Stomach (tissue), 8 donors: ENCODE measurements at regions not wholly inside any gene's neighbourhood (a gene's known extent, or its start where the extent isn't known, plus 50 kb on each side); places are given as distances from the start of the nearest gene placed in this dataset.

Experiments
- DNase-seq, 2 donors: peaks; one replicate each; pipeline versions ENCODE4 v3.0.0 to v3.0.0-alpha.2; 2013 to 2019
- H3K27ac ChIP-seq, 5 donors: fragments of 200-600 bp in 4 of 5; sonication (generic) in 4 of 5; one replicate each; pipeline ENCODE4 v1.5.1; 2013 to 2019; ENCODE audit warnings: mild to moderate bottlenecking in 1 of 5, moderate library complexity in 1 of 5
- H3K27me3 ChIP-seq, 3 donors: fragments of 200-600 bp; sonication (generic); one replicate each; pipeline ENCODE4 v1.5.1; 2017 to 2019; ENCODE audit warnings: mixed run types in 1 of 3
- H3K36me3 ChIP-seq, 4 donors: fragments of 200-600 bp; sonication (generic); 1 replicate in 3 of 4; 2 replicates in 1 of 4; pipeline ENCODE4 v1.5.1; 2016 to 2019
- H3K4me1 ChIP-seq, 4 donors: fragments of 200-600 bp; sonication (generic); one replicate each; pipeline ENCODE4 v1.5.1; 2016 to 2019
- H3K4me3 ChIP-seq, 4 donors: fragments of 200-600 bp; sonication (generic) in 3 of 4; one replicate each; pipeline ENCODE4 v1.5.1; 2016 to 2019; ENCODE audit warnings: mild to moderate bottlenecking in 1 of 4
- H3K9me3 ChIP-seq, 4 donors: fragments of 200-600 bp; sonication (generic); one replicate each; pipeline ENCODE4 v1.5.1; 2016 to 2019
- CTCF ChIP-seq, 7 experiments: fragments of 450-650 bp in 4 of 7; fragments of 200-600 bp in 3 of 7; sonication (generic) in 3 of 7; IDR thresholded peaks; one replicate each; pipeline ENCODE4 v1.5.1; 2016 to 2019; ENCODE audit warnings: antibody characterized with exemption in 7 of 7, control low read depth in 2 of 7, mild to moderate bottlenecking in 1 of 7
- EP300 ChIP-seq: sonication (generic); formaldehyde crosslinking; IDR thresholded peaks from one replicate; pipeline ENCODE4 v1.6.1; 2017; ENCODE audit warnings: antibody characterized with exemption
- POLR2A ChIP-seq, 4 donors: fragments of 450-650 bp; IDR thresholded peaks; one replicate each; pipeline ENCODE4 v1.6.1; 2016; ENCODE audit warnings: antibody characterized with exemption in 4 of 4, control low read depth in 2 of 4, mild to moderate bottlenecking in 1 of 4, moderate library complexity in 1 of 4
- POLR2AphosphoS5 ChIP-seq, 3 donors: sonication (generic); formaldehyde crosslinking; IDR thresholded peaks; one replicate each; pipeline ENCODE4 v1.6.1; 2016; ENCODE audit warnings: antibody characterized with exemption in 3 of 3
- WGBS, 5 donors: extraction: QIAGEN DNeasy Blood & Tissue Kit in 3 of 5; methylation state at CpG; one replicate each; pipeline versions ENCODE4 v1.1.5 to v1.1.7; 2013 to 2018; 5-methylcytosine and 5-hydroxymethylcytosine counted together
- intact Hi-C: fragments of 100-400 bp; cut with DNase I; formaldehyde crosslinking; loops from one replicate; pipeline ENCODE4 v1.15.1; 2023; ENCODE audit warnings: low total_unique reads
- donor health status: healthy with polysubstance abuse.
- donor health status: Bipolar disorder and iron deficiency.
- donor health status: healthy.

DNA sequence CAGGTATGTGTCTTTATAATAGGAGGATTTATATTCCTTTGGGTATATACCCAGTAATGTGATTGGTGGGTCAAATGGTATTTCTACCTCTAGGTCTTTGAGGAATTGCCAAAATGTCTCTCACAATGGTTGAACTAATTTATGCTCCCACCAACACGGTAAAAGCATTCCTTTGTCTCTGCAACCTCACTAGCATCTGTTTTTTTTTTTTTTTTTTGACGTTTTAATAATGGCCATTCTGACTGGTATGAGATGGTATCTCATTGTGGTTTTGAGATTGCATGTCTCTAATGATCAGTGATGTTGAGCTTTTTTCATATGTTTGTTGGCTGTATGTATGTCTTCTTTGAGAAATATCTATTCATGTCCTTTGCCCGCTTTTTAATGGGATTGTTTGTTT is 144.9 kb upstream of the RGS17 start:
- no peak for DNase-seq
- Histone ChIP-seq H3K27me3 (no peaks in the 10 kb centered on the region), H3K4me3 (no peak overlapping the region), H3K9me3 (peaks cover 0 to 3% (median 0%) of the 10 kb centered on the region in 4 donors), H3K4me1 (no peaks in the 10 kb centered on the region), H3K36me3 (no peaks in the 10 kb centered on the region), H3K27ac (no peak overlapping the region)
- TF ChIP-seq POLR2AphosphoS5 (IDR thresholded peaks at IDR 0.05) (no peak), EP300 (no peak), CTCF (IDR thresholded peaks at IDR 0.05) (no peak), POLR2A (IDR thresholded peaks at IDR 0.05) (no peak)
- 61 to 87% (median 79%) methylated on average over 3 of the region's 3 CpGs for WGBS, 5 donors
- intact Hi-C loops: no loop called here

GRCh38 chr6:153272201-153272980 is 141.3 kb upstream of the RGS17 start:
- WGBS, 5 donors: 74 to 84% (median 80%) methylated on average over 5 of the region's 5 CpGs
- intact Hi-C loops: no loop called here
- no peak for DNase-seq
- no peak overlapping the region for H3K27ac ChIP-seq
- no peaks in the 10 kb centered on the region for H3K27me3 ChIP-seq
- no peak overlapping the region for H3K4me3 ChIP-seq
- no peak for TF ChIP-seq POLR2A (IDR thresholded peaks at IDR 0.05)
- no peak for TF ChIP-seq CTCF (IDR thresholded peaks at IDR 0.05)
- no peaks in the 10 kb centered on the region for H3K4me1 ChIP-seq
- H3K36me3 ChIP-seq: no peaks in the 10 kb centered on the region
- peaks cover 0 to 3% (median 0%) of the 10 kb centered on the region in 4 donors for H3K9me3 ChIP-seq

DNA sequence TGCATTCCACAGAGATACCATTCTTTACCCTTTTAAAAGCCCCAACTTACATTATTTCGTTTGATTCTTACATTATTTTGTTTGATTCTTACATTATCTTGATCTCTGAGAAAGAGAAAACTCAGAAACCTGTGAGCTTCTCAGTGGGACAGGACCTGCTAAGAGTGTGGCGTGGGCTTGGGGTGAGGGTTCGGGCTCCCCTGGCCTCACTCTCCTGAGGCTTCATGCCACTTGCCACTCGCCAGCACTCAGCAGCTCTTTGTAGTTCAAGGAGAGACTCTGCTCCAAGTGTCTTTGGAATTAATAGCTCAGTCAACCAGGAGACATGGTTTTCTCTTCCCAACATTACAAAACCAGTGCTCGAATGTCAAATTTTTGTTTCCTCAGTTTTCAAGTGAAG is 132.4 kb upstream of the RGS17 start:
- Histone ChIP-seq H3K9me3 (no peaks in the 10 kb centered on the region), H3K4me1 (no peaks in the 10 kb centered on the region), H3K4me3 (no peak overlapping the region), H3K36me3 (no peaks in the 10 kb centered on the region), H3K27ac (no peak overlapping the region), H3K27me3 (no peaks in the 10 kb centered on the region)
- no peak for DNase-seq
- intact Hi-C loops: no loop called here
- TF ChIP-seq CTCF (IDR thresholded peaks at IDR 0.05): no peak
- no peak for TF ChIP-seq POLR2AphosphoS5 (IDR thresholded peaks at IDR 0.05)
- no peak for TF ChIP-seq EP300
- no peak for TF ChIP-seq POLR2A (IDR thresholded peaks at IDR 0.05)
- WGBS, 5 donors: 78 to 80% (median 79%) methylated on average over 5 of the region's 5 CpGs

GRCh38 chr6:153251326-153251725 is 120.2 kb upstream of the RGS17 start:
- TF ChIP-seq POLR2A (IDR thresholded peaks at IDR 0.05) (no peak), CTCF (IDR thresholded peaks at IDR 0.05) (no peak), POLR2AphosphoS5 (IDR thresholded peaks at IDR 0.05) (no peak), EP300 (no peak)
- no peak overlapping the region for H3K27ac ChIP-seq
- intact Hi-C loops: no loop called here

More at GRCh38 chr6:153251326-153251725, 120.2 kb upstream of the RGS17 start:
- Histone ChIP-seq H3K36me3 (no peaks in the 10 kb centered on the region), H3K4me3 (no peak overlapping the region), H3K9me3 (no peaks in the 10 kb centered on the region), H3K4me1 (no peaks in the 10 kb centered on the region), H3K27me3 (no peaks in the 10 kb centered on the region)
- DNase-seq: no peak
